GDM1 (cell line): ENCODE measurements at regions not wholly inside any gene's neighbourhood (a gene's known extent, or its start where the extent isn't known, plus 50 kb on each side); places are given as distances from the start of the nearest gene placed in this dataset.
"Not testable (repeated sequence)": the region's sequence is repeated elsewhere in the genome, so short reads cannot be mapped to it uniquely, and the experiment has no call there.

Experiments
- DNase-seq: peaks from one replicate; lab custom pipeline; 2025; lab: John Stamatoyannopoulos, UW

GRCh38 chr14:49106741-49107667, 479.2 kb downstream of the RPS29 start:
- DNase-seq: no peak

DNA sequence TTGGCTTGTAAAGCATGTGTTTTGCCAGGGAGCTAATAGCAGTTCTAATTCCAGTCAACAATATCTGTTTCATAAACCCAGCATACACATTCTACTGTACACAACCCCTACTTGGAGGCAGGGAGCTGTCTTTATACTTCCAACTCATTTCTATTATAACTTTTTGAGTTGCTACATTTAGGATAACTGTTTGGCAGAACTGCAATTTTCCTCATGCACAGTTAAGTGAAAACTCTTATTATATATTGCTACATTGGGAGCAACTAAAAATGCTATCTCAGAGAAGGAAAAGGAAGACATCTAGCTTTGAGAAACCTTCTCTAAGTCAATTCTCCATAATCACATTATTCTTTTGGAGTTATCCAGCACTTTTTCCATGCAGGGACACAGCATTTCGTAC, 480.2 kb downstream of the RPS29 start:
- no peak for DNase-seq

GRCh38 chr14:49105512-49105911, 480.7 kb downstream of the RPS29 start:
- no peak for DNase-seq

DNA sequence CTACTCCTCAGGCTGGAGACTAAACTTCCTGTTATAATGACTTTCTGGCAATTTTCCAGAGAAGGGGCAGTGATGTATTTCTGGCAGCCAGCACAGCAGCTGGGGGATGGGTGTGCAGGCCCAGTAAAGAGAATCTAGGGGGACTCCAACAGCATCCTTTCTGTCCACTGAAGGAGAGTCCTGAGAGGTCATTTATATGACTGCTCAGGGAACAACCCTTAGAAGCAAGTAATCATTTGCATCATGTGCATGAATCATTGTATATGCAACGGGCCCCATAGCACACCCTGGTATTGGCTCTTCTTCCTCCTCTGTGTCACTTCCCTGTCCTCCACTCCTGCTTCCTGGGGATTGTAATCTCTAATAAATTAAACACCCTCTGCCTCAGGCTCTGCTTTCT, 493.8 kb downstream of the RPS29 start:
- DNase-seq: no peak

DNA sequence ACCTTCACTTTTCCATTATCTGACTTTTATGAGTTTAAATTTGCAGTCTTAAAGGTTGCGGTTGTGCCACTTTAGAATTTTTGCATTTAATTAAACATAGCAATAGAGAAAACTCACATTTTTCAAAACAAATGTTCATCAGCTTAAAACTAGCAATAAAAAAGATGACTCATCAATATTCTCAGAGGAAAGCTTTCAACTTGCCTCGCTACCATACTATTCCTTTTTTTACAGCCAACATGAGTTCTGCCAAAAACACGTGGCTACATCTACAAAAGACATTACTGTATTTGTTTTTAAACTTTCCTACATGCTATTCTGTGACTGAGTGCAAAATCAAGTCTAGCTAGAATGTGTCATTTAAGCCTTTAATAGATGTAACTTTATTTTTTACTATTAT, 497.1 kb downstream of the RPS29 start:
- no peak for DNase-seq

DNA sequence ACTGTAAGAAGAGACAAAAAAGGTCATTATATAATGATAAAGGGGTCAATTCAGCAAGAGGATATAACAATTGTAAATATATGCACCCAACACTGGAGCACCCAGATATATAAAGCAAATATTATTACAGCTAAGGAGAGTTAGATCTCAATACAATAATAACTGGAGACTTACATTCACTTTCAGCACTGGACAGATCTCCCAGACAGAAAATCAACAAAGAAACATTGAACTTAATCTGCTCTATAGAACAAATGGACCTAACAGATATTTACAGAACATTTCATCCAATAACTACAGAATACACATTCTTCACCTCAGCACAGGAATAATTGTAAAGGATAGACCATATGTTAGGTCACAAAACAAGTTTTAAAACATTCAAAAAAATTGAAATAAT, 512.9 kb downstream of the RPS29 start:
- DNase-seq: not testable (repeated sequence)

DNA sequence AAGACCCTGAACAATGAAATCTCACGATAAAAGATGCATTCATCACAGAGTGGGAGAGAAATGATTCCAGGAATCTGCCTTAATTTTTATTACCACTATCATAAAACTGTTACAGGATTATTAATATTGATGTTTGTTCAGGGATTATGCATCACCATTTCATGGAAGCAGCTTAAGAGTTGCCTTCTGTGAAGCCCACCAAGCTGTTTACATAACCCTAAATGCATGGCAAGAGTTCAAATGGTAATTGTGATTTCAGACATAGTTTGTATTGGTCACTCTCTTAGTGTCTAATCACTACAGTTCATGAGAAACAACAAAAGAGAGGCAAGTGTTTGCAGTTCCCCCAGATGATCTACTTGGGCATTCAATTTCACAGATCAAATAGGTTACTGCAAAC, 527.7 kb downstream of the RPS29 start:
- no peak for DNase-seq

GRCh38 chr14:49057838-49058510, 528.2 kb downstream of the RPS29 start:
- no peak for DNase-seq

DNA sequence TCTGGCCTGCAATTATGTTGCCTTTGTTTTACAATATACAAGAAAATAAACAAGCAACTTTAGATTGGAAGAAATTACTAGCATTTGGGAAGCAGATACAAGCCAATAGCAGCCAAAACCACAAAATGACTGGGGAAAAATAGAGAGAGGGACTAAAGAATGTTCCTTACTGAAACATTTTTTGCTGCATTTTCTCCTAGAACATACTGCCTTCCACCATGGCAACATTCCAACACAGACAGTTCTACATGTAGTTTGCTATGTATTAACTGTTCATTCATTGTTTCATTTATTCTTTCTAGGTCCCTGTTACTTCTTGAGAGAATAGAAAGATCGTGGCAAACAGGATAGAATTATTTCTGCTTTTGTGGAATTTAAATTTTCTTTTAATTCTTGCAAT, 530.2 kb downstream of the RPS29 start:
- DNase-seq: no peak

DNA sequence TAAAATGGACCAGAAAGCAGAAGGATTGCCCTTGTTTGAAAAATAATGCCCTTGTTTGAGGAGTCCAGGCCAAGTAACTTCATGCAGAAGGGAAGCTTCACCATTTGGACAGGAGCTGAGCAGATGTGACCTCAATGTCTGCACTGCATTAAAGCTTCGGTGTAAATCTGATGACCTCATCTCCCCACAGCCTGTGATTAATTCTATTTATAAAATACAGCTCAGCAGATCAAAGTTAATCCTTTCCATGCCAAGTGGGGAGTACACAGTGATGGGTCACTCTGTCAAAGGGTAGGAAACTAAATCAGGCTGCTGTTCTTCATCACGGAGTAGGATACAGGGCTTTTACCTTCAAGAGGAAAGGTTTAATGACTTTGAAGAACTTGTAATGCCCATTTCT, 533.7 kb downstream of the RPS29 start:
- DNase-seq: no peak

GRCh38 chr14:49051328-49052060, 534.7 kb downstream of the RPS29 start:
- DNase-seq: no peak

GRCh38 chr14:49050822-49051221, 535.4 kb downstream of the RPS29 start:
- no peak for DNase-seq

GRCh38 chr14:49049711-49050110, 536.5 kb downstream of the RPS29 start:
- DNase-seq: no peak

- no peak for DNase-seq
Measured at GRCh38 chr14:49044981-49045380, 541.2 kb downstream of the RPS29 start.

DNA sequence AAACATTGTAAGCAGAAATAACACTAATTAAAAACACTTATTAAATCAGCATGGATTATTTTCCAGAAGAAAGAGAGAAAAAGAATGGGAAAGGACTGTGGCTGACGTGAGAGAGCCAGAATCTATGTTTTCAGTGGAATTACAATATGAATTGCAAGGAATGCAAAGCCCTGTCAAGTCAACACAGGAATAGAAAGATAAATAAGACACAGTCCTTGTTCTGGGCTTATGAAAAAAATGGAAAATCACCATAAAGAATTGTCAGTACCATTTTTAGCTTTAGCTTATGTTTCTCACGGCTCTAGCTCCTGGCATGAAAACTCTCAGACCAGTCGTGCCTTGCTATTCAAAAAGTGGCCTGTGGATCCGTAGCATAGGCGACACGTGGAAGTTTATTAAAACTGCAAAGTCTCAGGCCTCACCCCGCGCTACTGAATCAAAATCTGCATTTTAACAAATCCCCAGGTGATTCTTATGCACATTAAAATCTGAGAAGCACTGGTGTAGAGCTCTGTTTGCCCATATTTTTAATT, 549.1 kb downstream of the RPS29 start:
- no peak for DNase-seq

DNA sequence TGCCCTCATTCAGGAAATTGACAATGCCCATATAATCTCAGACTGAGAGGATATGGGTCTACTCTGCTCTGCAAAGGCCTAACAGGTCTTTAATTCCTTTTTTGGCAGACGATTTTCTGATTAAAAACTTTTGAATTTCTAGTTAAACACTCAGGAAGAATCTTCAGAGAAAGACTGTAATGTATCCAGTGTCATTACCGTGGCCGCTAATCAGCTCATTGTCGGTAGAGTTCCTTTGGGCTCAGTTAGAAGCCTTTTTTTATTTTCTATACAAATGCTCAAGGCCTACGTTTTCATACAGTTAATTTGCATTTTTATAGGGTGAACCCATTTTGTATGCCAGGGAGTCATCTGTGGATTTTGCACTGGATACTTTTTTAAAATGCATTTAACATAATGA, 549.9 kb downstream of the RPS29 start:
- DNase-seq: no peak

GRCh38 chr14:49033131-49033530, 553.0 kb downstream of the RPS29 start:
- DNase-seq: no peak

GRCh38 chr14:49031710-49032109, 554.5 kb downstream of the RPS29 start:
- not testable (repeated sequence) for DNase-seq

GRCh38 chr14:49019467-49020115, 566.6 kb downstream of the RPS29 start:
- no peak for DNase-seq

DNA sequence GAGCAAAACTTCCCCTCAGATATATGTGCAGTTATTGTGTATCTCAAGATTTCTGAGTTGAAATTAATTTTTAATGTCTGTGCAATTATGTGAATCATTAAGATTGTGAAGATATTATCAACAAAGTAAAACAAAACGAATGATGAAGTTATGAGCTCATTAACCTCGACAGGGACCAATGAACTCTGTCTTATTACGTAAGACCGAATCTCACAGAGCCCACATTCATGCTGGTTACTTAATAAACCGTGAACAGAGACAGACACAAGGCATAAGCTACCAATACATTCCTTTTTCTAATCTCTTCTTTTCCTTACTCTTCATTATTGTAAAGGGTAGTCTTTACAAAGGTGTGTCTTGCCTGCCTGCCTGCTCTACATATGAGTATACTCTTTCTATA, 568.7 kb downstream of the RPS29 start:
- DNase-seq: no peak

DNA sequence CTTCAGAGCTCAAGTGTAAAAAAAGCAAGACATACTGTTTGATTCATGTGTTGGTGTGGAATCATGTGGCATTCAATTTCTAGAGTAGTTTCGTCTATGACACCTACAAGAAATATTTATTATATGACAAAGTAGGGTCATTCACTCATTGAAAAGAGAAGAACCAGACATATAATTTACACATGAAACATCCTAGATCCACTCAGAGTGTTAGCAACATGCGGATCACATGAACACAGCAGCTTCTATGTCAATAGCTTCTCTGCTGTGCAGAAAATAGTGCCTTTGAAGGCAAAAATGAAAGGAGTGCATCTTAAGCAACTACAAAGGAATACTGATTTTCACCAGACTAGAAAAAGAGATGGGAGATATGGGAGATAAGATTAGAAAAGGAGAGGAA, 569.8 kb downstream of the RPS29 start:
- DNase-seq: no peak

DNA sequence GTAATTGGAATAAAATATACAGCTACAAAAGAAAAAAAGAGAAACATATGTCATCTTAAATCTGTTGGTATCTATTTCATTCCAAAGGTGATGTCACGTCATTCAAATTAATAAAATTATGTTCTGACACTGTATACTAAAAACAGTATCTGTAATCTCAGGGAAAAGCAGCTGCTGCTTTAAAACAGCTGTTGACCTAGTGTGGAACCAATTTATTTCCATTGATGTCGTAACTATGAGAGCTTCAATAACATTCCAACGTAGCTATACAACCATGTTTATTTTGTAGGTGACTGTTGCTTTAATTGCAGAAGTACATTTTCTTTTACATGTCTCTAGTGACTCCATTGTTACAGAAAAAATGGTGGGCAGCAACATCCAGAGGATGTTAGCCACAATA, 571.7 kb downstream of the RPS29 start:
- no peak for DNase-seq
